HCT116 (cell line): ENCODE measurements at regions not wholly inside any gene's neighbourhood (a gene's known extent, or its start where the extent isn't known, plus 50 kb on each side); places are given as distances from the start of the nearest gene placed in this dataset.

Source experiments
- ATAC-seq: fragments of 200-7000 bp; cut with Tn5 transposase; 2 replicates; pipeline ENCODE4 v1.9.1; 2020; ENCODE audit warnings: mild to moderate bottlenecking, moderate library complexity
- BruUV-seq: library from RNA; stranded (reverse); fragments of 400-500 nt; replicated peaks from 2 replicates; lab custom pipeline; 2021; lab: Mats Ljungman, UMichigan
- CTCF ChIA-PET: fragments of 300-600 bp; sonication (Branson Sonifier 250); formaldehyde crosslinking; loops from one replicate; lab custom pipeline; 2021; ENCODE audit warnings: antibody characterized with exemption; lab: Charles Lee
- POLR2A ChIA-PET: fragments of 300-600, 350-600 bp; sonication (Branson Sonifier 250); formaldehyde crosslinking; loops from one replicate; lab custom pipeline; 2021; ENCODE audit warnings: antibody characterized with exemption; lab: Charles Lee
- RAD21 ChIA-PET, 2 experiments: fragments of 300-600 bp; sonication (Branson Sonifier 250); formaldehyde crosslinking; loops; one replicate each; lab custom pipeline; 2023; ENCODE audit warnings: low total read pairs in 2 of 2; ENCODE audit not compliant: uncharacterized antibody in 2 of 2, unreplicated experiment in 2 of 2, low non-redundant PET in 1 of 2; lab: Charles Lee
- DNase-seq: peaks from one replicate; pipeline ENCODE4 v3.0.0-alpha.2; 2010; ENCODE audit warnings: low read depth, low spot score
- H2AFZ ChIP-seq: fragments of 200-600 bp; shearing (Covaris generic), sonication (generic); 2 replicates; pipeline ENCODE4 v1.6.1; 2017; ENCODE audit warnings: low read depth, mixed run types, mixed read lengths, antibody characterized with exemption, low read length; ENCODE audit not compliant: poor library complexity, severe bottlenecking
- H3K27ac ChIP-seq: 2 replicates; pipeline ENCODE4 v1.5.1; 2012; ENCODE audit warnings: low read depth, low read length
- H3K27me3 ChIP-seq: fragments of 200-600 bp; sonication (generic); 2 replicates; pipeline ENCODE4 v1.6.1; 2016; ENCODE audit warnings: mixed run types, low read length, mixed read lengths; ENCODE audit not compliant: insufficient read depth
- H3K36me3 ChIP-seq, 2 experiments: fragments of 200-500 bp in 1 of 2; fragments of 200-600 bp in 1 of 2; sonication (Bioruptor generic) in 1 of 2; sonication (generic) in 1 of 2; 2 replicates each; pipeline versions ENCODE4 v1.5.1 to v1.6.1; 2014 to 2016; ENCODE audit warnings: low read length in 2 of 2, inconsistent platforms in 1 of 2, mixed read lengths in 1 of 2, mixed run types in 1 of 2; ENCODE audit not compliant: insufficient read depth in 2 of 2, control insufficient read depth in 1 of 2
- H3K4me1 ChIP-seq, 2 experiments: fragments of 200-600 bp in 1 of 2; sonication (generic) in 1 of 2; 2 replicates each; pipeline versions ENCODE4 v1.5.1 to v1.6.1; 2012 to 2017; ENCODE audit warnings: low read length in 2 of 2, inconsistent platforms in 1 of 2, mild to moderate bottlenecking in 1 of 2, mixed read lengths in 1 of 2, mixed run types in 1 of 2, moderate library complexity in 1 of 2; ENCODE audit not compliant: insufficient read depth in 2 of 2, control insufficient read depth in 1 of 2
- H3K4me2 ChIP-seq: fragments of 200-600 bp; sonication (generic); 2 replicates; pipeline ENCODE4 v1.6.1; 2017; ENCODE audit warnings: mixed run types, low read length, mixed read lengths
- H3K4me3 ChIP-seq, 2 experiments: fragments of 200-600 bp in 1 of 2; sonication (generic) in 1 of 2; replicated peaks in 1 of 2; 2 replicates each; pipeline ENCODE4 v1.5.1; 2011 to 2016; ENCODE audit warnings: low read length in 2 of 2, control low read depth in 1 of 2, low read depth in 1 of 2, mild to moderate bottlenecking in 1 of 2, mixed read lengths in 1 of 2, mixed run types in 1 of 2
- H3K79me2 ChIP-seq: fragments of 200-600 bp; sonication (generic); 2 replicates; pipeline ENCODE4 v1.6.1; 2017; ENCODE audit warnings: mild to moderate bottlenecking, mixed run types, low read length, moderate library complexity, mixed read lengths; ENCODE audit not compliant: insufficient read depth
- H3K9ac ChIP-seq: fragments of 200-600 bp; sonication (generic); 2 replicates; pipeline ENCODE4 v1.6.1; 2016; ENCODE audit warnings: low read length, mixed read lengths
- H3K9me2 ChIP-seq: fragments of 200-600 bp; sonication (generic), shearing (Covaris generic); 2 replicates; pipeline ENCODE4 v1.6.1; 2017; ENCODE audit warnings: mixed run types, mild to moderate bottlenecking, moderate library complexity; ENCODE audit not compliant: insufficient read depth
- H3K9me3 ChIP-seq, 2 experiments: fragments of 200-500 bp in 1 of 2; fragments of 200-600 bp in 1 of 2; sonication (Bioruptor generic) in 1 of 2; sonication (generic) in 1 of 2; 2 replicates each; pipeline ENCODE4 v1.6.1; 2014 to 2017; ENCODE audit warnings: low read length in 2 of 2, mixed read lengths in 2 of 2, inconsistent platforms in 1 of 2, low read depth in 1 of 2, mild to moderate bottlenecking in 1 of 2, mixed run types in 1 of 2, moderate library complexity in 1 of 2; ENCODE audit not compliant: control insufficient read depth in 1 of 2, insufficient read depth in 1 of 2
- H4K20me1 ChIP-seq: fragments of 200-600 bp; sonication (generic), shearing (Covaris generic); 2 replicates; pipeline ENCODE4 v1.6.1; 2017; ENCODE audit warnings: mixed run types, mild to moderate bottlenecking, moderate library complexity; ENCODE audit not compliant: insufficient read depth
- ATF3 ChIP-seq: IDR thresholded peaks from 2 replicates; pipeline ENCODE4 v1.6.1; 2012
- EGR1 ChIP-seq: IDR thresholded peaks from 2 replicates; pipeline ENCODE4 v1.6.1; 2012; ENCODE audit warnings: low read depth
- ELF1 ChIP-seq: IDR thresholded peaks from 2 replicates; pipeline ENCODE4 v1.6.1; 2012; ENCODE audit warnings: low read depth, borderline replicate concordance
- EZH2 ChIP-seq: fragments of 200-600 bp; sonication (generic); IDR thresholded peaks from 2 replicates; pipeline ENCODE4 v1.6.1; 2017; ENCODE audit warnings: antibody characterized with exemption, mixed run types
- REST ChIP-seq: IDR thresholded peaks from 2 replicates; pipeline ENCODE4 v1.6.1; 2012; ENCODE audit warnings: low read depth
- SIN3A ChIP-seq: IDR thresholded peaks from 2 replicates; pipeline ENCODE4 v1.6.1; 2012; ENCODE audit warnings: low read depth
- SP1 ChIP-seq: IDR thresholded peaks from 2 replicates; pipeline ENCODE4 v1.6.1; 2012; ENCODE audit warnings: low read depth
- TCF7L2 ChIP-seq: IDR thresholded peaks from 2 replicates; pipeline ENCODE4 v1.7.0; 2011; ENCODE audit warnings: borderline replicate concordance, inconsistent platforms; ENCODE audit not compliant: insufficient read depth, insufficient read length; ENCODE audit errors: extremely low read depth
- YY1 ChIP-seq: IDR thresholded peaks from 2 replicates; pipeline ENCODE4 v1.6.1; 2011; ENCODE audit warnings: low read length, low read depth, moderate library complexity, mild to moderate bottlenecking; ENCODE audit not compliant: insufficient replicate concordance; ENCODE audit errors: extremely low read depth
- ZBTB33 ChIP-seq: IDR thresholded peaks from 2 replicates; pipeline ENCODE4 v1.6.1; 2011; ENCODE audit warnings: mild to moderate bottlenecking, low read length, moderate library complexity; ENCODE audit not compliant: insufficient replicate concordance; ENCODE audit errors: extremely low read depth
- ZNF274 ChIP-seq: fragments of 200-500 bp; sonication (Bioruptor generic); IDR thresholded peaks from 2 replicates; pipeline ENCODE4 v1.6.1; 2014; ENCODE audit warnings: mild to moderate bottlenecking, low read depth, low read length, inconsistent platforms
- intact Hi-C: fragments of 100-400 bp; cut with micrococcal nuclease; formaldehyde crosslinking; loops from 2 replicates; pipeline ENCODE4 v1.10.0; 2022
- TF ChIP-seq, protein P1 (sequence below), 3 experiments: fragments of 200-600 bp in 1 of 3; sonication (generic) in 1 of 3; IDR thresholded peaks in 2 of 3; conservative IDR thresholded peaks in 1 of 3; 2 replicates each; pipeline ENCODE4 v1.5.1; 2012 to 2017; ENCODE audit warnings: low read depth in 2 of 3, low read length in 2 of 3, antibody characterized with exemption in 1 of 3, borderline replicate concordance in 1 of 3, control low read depth in 1 of 3, mild to moderate bottlenecking in 1 of 3, mixed read lengths in 1 of 3, mixed run types in 1 of 3, moderate library complexity in 1 of 3; ENCODE audit not compliant: insufficient read depth in 1 of 3

- CTCF ChIA-PET, result no interaction called here
- Histone ChIP-seq H3K27ac (no peak overlapping the region), H3K27me3 (no peaks in the 10 kb centered on the region), H3K36me3 (no peaks in the 10 kb centered on the region), H3K9me2 (no peaks in the 10 kb centered on the region), H2AFZ (no peak overlapping the region)
- DNase-seq, result no peak
- TF ChIP-seq, protein P1, sequence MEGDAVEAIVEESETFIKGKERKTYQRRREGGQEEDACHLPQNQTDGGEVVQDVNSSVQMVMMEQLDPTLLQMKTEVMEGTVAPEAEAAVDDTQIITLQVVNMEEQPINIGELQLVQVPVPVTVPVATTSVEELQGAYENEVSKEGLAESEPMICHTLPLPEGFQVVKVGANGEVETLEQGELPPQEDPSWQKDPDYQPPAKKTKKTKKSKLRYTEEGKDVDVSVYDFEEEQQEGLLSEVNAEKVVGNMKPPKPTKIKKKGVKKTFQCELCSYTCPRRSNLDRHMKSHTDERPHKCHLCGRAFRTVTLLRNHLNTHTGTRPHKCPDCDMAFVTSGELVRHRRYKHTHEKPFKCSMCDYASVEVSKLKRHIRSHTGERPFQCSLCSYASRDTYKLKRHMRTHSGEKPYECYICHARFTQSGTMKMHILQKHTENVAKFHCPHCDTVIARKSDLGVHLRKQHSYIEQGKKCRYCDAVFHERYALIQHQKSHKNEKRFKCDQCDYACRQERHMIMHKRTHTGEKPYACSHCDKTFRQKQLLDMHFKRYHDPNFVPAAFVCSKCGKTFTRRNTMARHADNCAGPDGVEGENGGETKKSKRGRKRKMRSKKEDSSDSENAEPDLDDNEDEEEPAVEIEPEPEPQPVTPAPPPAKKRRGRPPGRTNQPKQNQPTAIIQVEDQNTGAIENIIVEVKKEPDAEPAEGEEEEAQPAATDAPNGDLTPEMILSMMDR (IDR thresholded peaks at IDR 0.05 in 2 of 3, conservative IDR thresholded peaks at IDR 0.05 in 1 of 3; ENCODE audit: borderline replicate concordance in 1 of 3, insufficient read depth in 1 of 3, low read depth in 2 of 3, low read length in 2 of 3), result no peak
- TF ChIP-seq ELF1, result no peak
- TF ChIP-seq SP1, result no peak
- TF ChIP-seq ZNF274, result no peak
- TF ChIP-seq ZBTB33, result no peak
- TF ChIP-seq EZH2, result no peak
- no peak for TF ChIP-seq TCF7L2
- TF ChIP-seq ATF3, result no peak
- TF ChIP-seq REST, result no peak
- TF ChIP-seq YY1, result no peak
- no peak for TF ChIP-seq SIN3A
- no peak for TF ChIP-seq EGR1
- TF ChIP-seq, all 23 proteins: peak for 0
- RAD21 ChIA-PET, result no interaction called here
- Histone ChIP-seq H3K4me3 (no peak overlapping the region), H4K20me1 (no peaks in the 10 kb centered on the region), H3K9me3 (no peaks in the 10 kb centered on the region), H3K4me1 (no peaks in the 10 kb centered on the region), H3K79me2 (no peaks in the 10 kb centered on the region), H3K4me2 (no peak overlapping the region), H3K9ac (no peak overlapping the region)
- intact Hi-C loops, result no loop called here
- ATAC-seq, result no peak
- POLR2A ChIA-PET, result no interaction called here
- no TSS peak for BruUV-seq
Observed at GRCh38 chr1:199041173-199041914, 402.5 kb downstream of the PTPRC start.
